Pancreas (tissue), 10 donors: ENCODE measurements at regions not wholly inside any gene's neighbourhood (a gene's known extent, or its start where the extent isn't known, plus 50 kb on each side); places are given as distances from the start of the nearest gene placed in this dataset.
A peak's percentile ranks its signal among the peaks of the same experiment; 100 is the strongest.

ENCODE experiments used
- ATAC-seq, 4 donors: fragments of 200-7000 bp; cut with Tn5 transposase; one replicate each; pipeline versions ENCODE4 v1.8.0 to v1.9.1; 2020; ENCODE audit warnings: mild to moderate bottlenecking in 4 of 4, moderate library complexity in 4 of 4
- DNase-seq, 6 donors: peaks; one replicate each; pipeline ENCODE4 v3.0.0-alpha.2; 2020
- FAIRE-seq: peaks from 2 replicates; lab custom pipeline; 2012; peaks lifted over from hg19 to GRCh38; lab: Jason Lieb, UNC
- H3K27ac ChIP-seq, 4 donors: fragments of 200-600 bp; sonication (generic); 1 replicate in 3 of 4; 2 replicates in 1 of 4; pipeline versions ENCODE4 v1.5.0 to v1.8.0; 2020
- H3K27me3 ChIP-seq, 4 donors: fragments of 200-600 bp; one replicate each; pipeline ENCODE4 v1.8.0; 2021
- H3K36me3 ChIP-seq, 3 donors: fragments of 200-600 bp; sonication (generic) in 1 of 3; one replicate each; pipeline versions ENCODE4 v1.5.0 to v1.8.0; 2020 to 2021
- H3K4me1 ChIP-seq, 3 donors: fragments of 200-600 bp; one replicate each; pipeline ENCODE4 v1.8.0; 2021
- H3K4me3 ChIP-seq, 4 donors: fragments of 200-600 bp; sonication (generic) in 2 of 4; one replicate each; pipeline versions ENCODE4 v1.5.0 to v1.8.0; 2020 to 2021
- H3K9me3 ChIP-seq, 4 donors: fragments of 200-600 bp; one replicate each; pipeline ENCODE4 v1.8.0; 2021
- WGBS, 2 donors: extraction: QIAGEN DNeasy Blood & Tissue Kit; methylation state at CpG; one replicate each; pipeline ENCODE4 v1.1.7; 2013; 5-methylcytosine and 5-hydroxymethylcytosine counted together
- intact Hi-C, 3 donors: fragments of 100-400 bp; cut with DNase I; formaldehyde crosslinking; loops; one replicate each; pipeline versions ENCODE4 v1.11.1 to v1.14.2; 2022
- TF ChIP-seq, protein P1 (sequence below), 4 donors: fragments of 200-600 bp; sonication (generic) in 3 of 4; IDR thresholded peaks; one replicate each; pipeline versions ENCODE4 v1.5.0 to v1.8.0; 2021; ENCODE audit warnings: antibody characterized with exemption in 4 of 4
- donor health status: healthy with polysubstance abuse.
- donor health status: DM: no; HTN: no; CAD: no; lungs with moderate emphysema.
- donor health status: DM: no; HTN: no; CAD: no.
- donor health status: control.
- donor health status: control.
- donor health status: Bipolar disorder and iron deficiency.
- donor health status: DM: yes; HTN: yes; CAD: no.
- donor health status: DM: no; HTN: no; CAD: no.
- donor health status: DM: no; HTN: no; CAD: no.
- donor health status: DM: yes; HTN: yes; CAD: no.

DNA sequence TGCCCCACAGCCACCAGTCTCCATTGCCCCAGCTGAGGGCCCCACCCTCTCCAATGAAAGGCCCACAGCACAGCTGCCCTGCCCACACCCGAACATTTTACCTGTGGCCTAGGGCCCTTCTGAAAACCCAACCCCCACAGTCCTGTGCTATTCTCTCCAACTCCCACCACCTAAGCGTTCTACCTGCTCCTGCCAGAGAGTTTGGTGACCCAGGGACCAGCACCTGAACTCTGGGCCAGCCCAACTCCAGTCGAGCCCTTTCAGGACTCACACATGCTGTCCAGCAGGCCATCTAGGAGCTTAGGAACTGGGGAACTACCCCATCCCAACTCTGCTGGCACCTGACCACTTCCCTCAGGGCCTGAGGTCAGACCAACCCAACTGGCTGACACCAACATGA is 562.3 kb downstream of the DNAH5 start:
- Histone ChIP-seq H3K27ac (no peak overlapping the region), H3K27me3 (no peaks in the 10 kb centered on the region), H3K4me1 (no peaks in the 10 kb centered on the region), H3K4me3 (no peak overlapping the region), H3K9me3 (no peaks in the 10 kb centered on the region), H3K36me3 (no peaks in the 10 kb centered on the region)
- TF ChIP-seq, protein P1, sequence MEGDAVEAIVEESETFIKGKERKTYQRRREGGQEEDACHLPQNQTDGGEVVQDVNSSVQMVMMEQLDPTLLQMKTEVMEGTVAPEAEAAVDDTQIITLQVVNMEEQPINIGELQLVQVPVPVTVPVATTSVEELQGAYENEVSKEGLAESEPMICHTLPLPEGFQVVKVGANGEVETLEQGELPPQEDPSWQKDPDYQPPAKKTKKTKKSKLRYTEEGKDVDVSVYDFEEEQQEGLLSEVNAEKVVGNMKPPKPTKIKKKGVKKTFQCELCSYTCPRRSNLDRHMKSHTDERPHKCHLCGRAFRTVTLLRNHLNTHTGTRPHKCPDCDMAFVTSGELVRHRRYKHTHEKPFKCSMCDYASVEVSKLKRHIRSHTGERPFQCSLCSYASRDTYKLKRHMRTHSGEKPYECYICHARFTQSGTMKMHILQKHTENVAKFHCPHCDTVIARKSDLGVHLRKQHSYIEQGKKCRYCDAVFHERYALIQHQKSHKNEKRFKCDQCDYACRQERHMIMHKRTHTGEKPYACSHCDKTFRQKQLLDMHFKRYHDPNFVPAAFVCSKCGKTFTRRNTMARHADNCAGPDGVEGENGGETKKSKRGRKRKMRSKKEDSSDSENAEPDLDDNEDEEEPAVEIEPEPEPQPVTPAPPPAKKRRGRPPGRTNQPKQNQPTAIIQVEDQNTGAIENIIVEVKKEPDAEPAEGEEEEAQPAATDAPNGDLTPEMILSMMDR (IDR thresholded peaks at IDR 0.05), result no peak
- DNase-seq (no peak), ATAC-seq (no peak), FAIRE-seq (no peak)
- WGBS, 2 donors, result 56 to 59% methylated on average over 3 of the region's 3 CpGs
- intact Hi-C loops, result no loop called here

DNA sequence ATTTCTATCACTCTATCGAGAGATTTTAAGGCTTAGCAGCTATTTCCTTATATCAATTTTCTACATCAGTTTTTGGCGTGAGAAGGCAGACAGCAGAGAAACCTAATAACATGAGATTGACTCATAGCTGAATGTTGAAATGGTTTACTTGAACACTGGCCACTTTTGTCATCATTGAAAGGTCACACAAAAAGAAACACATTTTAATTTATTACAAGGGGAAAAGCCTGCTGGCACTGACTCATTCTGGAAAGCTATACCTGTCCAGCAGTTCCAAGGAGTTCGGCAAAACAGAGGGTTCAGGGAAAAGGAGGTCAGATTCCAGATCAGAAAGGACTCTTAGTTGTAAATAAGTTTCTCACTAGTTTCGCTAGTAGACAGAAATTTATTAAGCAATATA is 566.4 kb downstream of the DNAH5 start:
- no peak overlapping the region for H3K4me3 ChIP-seq

DNA sequence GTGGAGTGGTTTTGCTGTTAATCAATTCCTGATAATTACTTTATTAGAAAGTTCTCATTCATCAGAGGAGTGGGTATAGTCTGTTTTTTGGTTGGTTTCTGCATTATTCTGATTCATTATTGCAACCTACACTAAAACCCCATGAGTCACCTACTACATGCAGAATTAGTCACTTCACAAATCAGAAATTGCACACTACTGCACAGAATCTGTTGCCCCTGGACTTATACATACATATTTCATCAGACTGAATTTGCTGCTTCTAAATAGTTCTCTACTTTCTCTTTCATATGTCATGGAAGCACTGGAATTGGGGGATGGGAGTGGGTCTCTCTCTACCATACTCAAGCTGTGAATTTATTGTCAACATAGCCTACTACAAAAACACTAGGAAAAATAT is 585.1 kb downstream of the DNAH5 start:
- Histone ChIP-seq H3K9me3 (no peaks in the 10 kb centered on the region), H3K4me1 (no peaks in the 10 kb centered on the region), H3K4me3 (no peak overlapping the region), H3K27ac (no peak overlapping the region), H3K36me3 (no peaks in the 10 kb centered on the region), H3K27me3 (no peaks in the 10 kb centered on the region)
- intact Hi-C loops, result no loop called here
- TF ChIP-seq, protein P1 (IDR thresholded peaks at IDR 0.05), result no peak
- FAIRE-seq, result no peak
- DNase-seq, result no peak
- ATAC-seq, result no peak

More for the DNA sequence above, 566.4 kb downstream of the DNAH5 start:
- H3K27ac ChIP-seq, result no peak overlapping the region
- ATAC-seq, result peak in 2 of 4 donors; percentile 16 to 41
- no peaks in the 10 kb centered on the region for H3K9me3 ChIP-seq
- no peak for DNase-seq
- no peaks in the 10 kb centered on the region for H3K36me3 ChIP-seq
- no peaks in the 10 kb centered on the region for H3K27me3 ChIP-seq
- no peak for FAIRE-seq
- no peaks in the 10 kb centered on the region for H3K4me1 ChIP-seq
- intact Hi-C loops, result no loop called here
- WGBS, 2 donors, result 39 to 57% methylated on average over 4 of the region's 4 CpGs
- TF ChIP-seq, protein P1 (IDR thresholded peaks at IDR 0.05), result no peak

DNA sequence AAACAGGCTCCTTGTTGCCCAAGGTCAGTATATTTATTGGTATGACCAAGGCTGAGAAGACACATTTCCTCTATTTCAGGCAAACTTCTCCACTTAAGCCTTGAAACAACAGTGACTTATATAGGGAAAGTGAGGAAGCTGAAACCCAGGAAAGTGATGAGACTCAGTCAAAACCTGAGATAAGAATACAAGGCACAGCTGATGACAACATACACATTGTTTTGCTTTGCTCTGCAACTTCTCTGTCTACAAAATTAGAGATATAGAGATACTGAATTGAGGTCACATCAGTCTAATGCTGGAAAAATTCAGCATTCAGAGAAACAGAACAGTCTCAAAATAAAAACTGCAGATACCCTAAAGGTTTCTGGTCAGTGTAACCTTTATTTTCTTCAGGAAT is 586.1 kb downstream of the DNAH5 start:
- no peak overlapping the region for H3K4me3 ChIP-seq
- FAIRE-seq, result no peak
- TF ChIP-seq, protein P1 (IDR thresholded peaks at IDR 0.05), result no peak

DNA sequence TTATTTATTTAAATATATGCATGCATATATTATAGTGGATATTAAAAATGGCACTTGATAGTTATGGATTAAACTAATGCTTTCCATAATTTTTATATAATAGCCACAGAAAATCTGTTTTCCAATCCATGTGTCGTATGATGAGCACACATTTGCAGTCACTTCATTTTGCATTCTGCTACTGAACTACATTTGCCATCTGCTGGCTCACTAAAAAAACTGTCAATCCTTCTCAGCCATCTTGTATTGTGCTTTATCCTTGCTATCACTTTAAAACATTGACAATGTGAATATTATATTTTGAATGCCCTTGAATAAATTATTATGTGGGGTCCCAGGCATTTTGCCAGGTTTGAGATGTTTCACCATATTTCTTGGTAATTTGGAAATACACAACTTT is 586.6 kb downstream of the DNAH5 start:
- TF ChIP-seq, protein P1 (IDR thresholded peaks at IDR 0.05), result no peak
- WGBS, 2 donors, result 0 to 28% methylated on average over 1 of the region's 1 CpG
- FAIRE-seq, result no peak

More for the DNA sequence above, 586.1 kb downstream of the DNAH5 start:
- ATAC-seq, result no peak
- Histone ChIP-seq H3K36me3 (no peaks in the 10 kb centered on the region), H3K27ac (no peak overlapping the region), H3K4me1 (no peaks in the 10 kb centered on the region), H3K27me3 (no peaks in the 10 kb centered on the region), H3K9me3 (no peaks in the 10 kb centered on the region)
- DNase-seq, result no peak
- intact Hi-C loops, result no loop called here

More for the DNA sequence above, 586.6 kb downstream of the DNAH5 start:
- no peaks in the 10 kb centered on the region for H3K9me3 ChIP-seq
- no peaks in the 10 kb centered on the region for H3K27me3 ChIP-seq
- DNase-seq (no peak), ATAC-seq (no peak)
- no peaks in the 10 kb centered on the region for H3K36me3 ChIP-seq
- no peak overlapping the region for H3K4me3 ChIP-seq
- intact Hi-C loops, result no loop called here
- no peak overlapping the region for H3K27ac ChIP-seq
- H3K4me1 ChIP-seq, result no peaks in the 10 kb centered on the region
